ENCODE measurements at regions not wholly inside any gene's neighbourhood (a gene's known extent, or its start where the extent isn't known, plus 50 kb on each side); places are given as distances from the start of the nearest gene placed in this dataset.

DNA sequence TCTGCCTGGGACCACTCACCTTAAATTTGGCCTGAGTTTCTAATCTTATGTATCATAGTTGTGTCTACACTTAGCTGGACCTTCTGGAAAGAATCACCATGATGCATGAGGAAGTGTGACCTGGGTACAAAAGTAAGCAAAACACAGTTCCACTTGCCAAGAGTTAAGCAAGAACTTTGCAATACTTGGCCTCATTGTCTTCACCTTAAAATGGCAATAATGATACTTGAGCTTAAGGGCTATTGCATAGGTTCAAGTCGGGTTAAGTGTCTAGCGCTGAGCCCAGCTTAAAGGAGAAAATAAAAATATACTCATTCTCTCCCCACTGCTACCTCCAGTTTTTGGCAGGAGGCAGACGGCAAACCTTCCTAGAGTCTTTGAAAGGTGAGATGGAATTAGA is 133.9 kb upstream of the BMPER start:
- Histone ChIP-seq H3K4me1 (ENCODE audit: control insufficient read depth in 2 of 2, insufficient read depth in 2 of 2, low read length in 2 of 2) (no peaks in the 10 kb centered on the region), H3K9me3 (ENCODE audit: control extremely low read depth in 1 of 3, control insufficient read depth in 2 of 3, insufficient read depth in 1 of 3, low read length in 2 of 3) (no peaks in the 10 kb centered on the region), H3K79me2 (ENCODE audit: control insufficient read depth, insufficient read depth, low read length) (no peaks in the 10 kb centered on the region), H2AFZ (ENCODE audit: insufficient read depth, low read depth, low read length, poor library complexity, severe bottlenecking) (no peak overlapping the region), H3K9ac (ENCODE audit: low read length) (no peak overlapping the region), H4K20me1 (ENCODE audit: control insufficient read depth, insufficient read depth, low read length, poor library complexity, severe bottlenecking) (no peaks in the 10 kb centered on the region), H3K27ac (ENCODE audit: low read length in 2 of 2) (no peak overlapping the region), H3K36me3 (replicated peaks in 1 of 2; ENCODE audit: control extremely low read depth in 1 of 2, control insufficient read depth in 1 of 2, extremely low read depth in 1 of 2, insufficient read depth in 2 of 2, low read length in 1 of 2) (no peaks in the 10 kb centered on the region), H3K27me3 (replicated peaks in 1 of 4; ENCODE audit: control extremely low read depth in 1 of 4, control insufficient read depth in 3 of 4, insufficient read depth in 4 of 4, low read length in 3 of 4) (no peaks in the 10 kb centered on the region), H3K4me2 (replicated peaks; ENCODE audit: low read depth, low read length, poor library complexity, severe bottlenecking) (no peak overlapping the region), H3K4me3 (ENCODE audit: control extremely low read depth in 1 of 5, extremely low read depth in 1 of 5, insufficient read depth in 1 of 5, low read depth in 2 of 5, low read length in 4 of 5) (no peak overlapping the region)
- POLR2A ChIA-PET: no interaction called here
- ATAC-seq (ENCODE audit: low read depth): no peak
- no peak for TF ChIP-seq EZH2 (IDR thresholded peaks at IDR 0.05; ENCODE audit: borderline replicate concordance, insufficient read depth, low read depth, low read length, poor library complexity, severe bottlenecking)
- TF ChIP-seq, protein P1, sequence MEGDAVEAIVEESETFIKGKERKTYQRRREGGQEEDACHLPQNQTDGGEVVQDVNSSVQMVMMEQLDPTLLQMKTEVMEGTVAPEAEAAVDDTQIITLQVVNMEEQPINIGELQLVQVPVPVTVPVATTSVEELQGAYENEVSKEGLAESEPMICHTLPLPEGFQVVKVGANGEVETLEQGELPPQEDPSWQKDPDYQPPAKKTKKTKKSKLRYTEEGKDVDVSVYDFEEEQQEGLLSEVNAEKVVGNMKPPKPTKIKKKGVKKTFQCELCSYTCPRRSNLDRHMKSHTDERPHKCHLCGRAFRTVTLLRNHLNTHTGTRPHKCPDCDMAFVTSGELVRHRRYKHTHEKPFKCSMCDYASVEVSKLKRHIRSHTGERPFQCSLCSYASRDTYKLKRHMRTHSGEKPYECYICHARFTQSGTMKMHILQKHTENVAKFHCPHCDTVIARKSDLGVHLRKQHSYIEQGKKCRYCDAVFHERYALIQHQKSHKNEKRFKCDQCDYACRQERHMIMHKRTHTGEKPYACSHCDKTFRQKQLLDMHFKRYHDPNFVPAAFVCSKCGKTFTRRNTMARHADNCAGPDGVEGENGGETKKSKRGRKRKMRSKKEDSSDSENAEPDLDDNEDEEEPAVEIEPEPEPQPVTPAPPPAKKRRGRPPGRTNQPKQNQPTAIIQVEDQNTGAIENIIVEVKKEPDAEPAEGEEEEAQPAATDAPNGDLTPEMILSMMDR (IDR thresholded peaks at IDR 0.05): no peak
- Mint-ChIP-seq H3K4me3 (no peak overlapping the region), H3K9me3 (ENCODE audit: insufficient read depth) (no peaks in the 10 kb centered on the region), H3K27ac (no peak overlapping the region), H3K27me3 (no peaks in the 10 kb centered on the region), H3K4me1 (peaks cover 7% of the 10 kb centered on the region)
- no peak for DNase-seq
- CTCF ChIA-PET: no interaction called here
- WGBS (ENCODE audit: insufficient coverage): no CpG with 5 or more reads among the region's 3 CpGs
- intact Hi-C loops (cut with micrococcal nuclease): no loop called here

GRCh38 chr7:33773053-33773452 is 132.3 kb upstream of the BMPER start:
- Mint-ChIP-seq H3K4me1 (peaks cover 7% of the 10 kb centered on the region), H3K9me3 (ENCODE audit: insufficient read depth) (no peaks in the 10 kb centered on the region), H3K27me3 (peaks cover 5% of the 10 kb centered on the region), H3K27ac (no peak overlapping the region), H3K4me3 (no peak overlapping the region)
- H3K27ac ChIP-seq (ENCODE audit: low read length in 2 of 2): no peak overlapping the region
- DNase-seq (no peak), ATAC-seq (ENCODE audit: low read depth) (no peak)
- H2AFZ ChIP-seq (ENCODE audit: insufficient read depth, low read depth, low read length, poor library complexity, severe bottlenecking): no peak overlapping the region
- H3K36me3 ChIP-seq (replicated peaks in 1 of 2; ENCODE audit: control extremely low read depth in 1 of 2, control insufficient read depth in 1 of 2, extremely low read depth in 1 of 2, insufficient read depth in 2 of 2, low read length in 1 of 2): no peaks in the 10 kb centered on the region
- intact Hi-C loops (cut with micrococcal nuclease): no loop called here
- ChIA-PET POLR2A (no interaction called here), CTCF (no interaction called here)
- no peak overlapping the region for H3K9ac ChIP-seq (ENCODE audit: low read length)
- no peak overlapping the region for H3K4me3 ChIP-seq (ENCODE audit: control extremely low read depth in 1 of 5, extremely low read depth in 1 of 5, insufficient read depth in 1 of 5, low read depth in 2 of 5, low read length in 4 of 5)
- H3K9me3 ChIP-seq (ENCODE audit: control extremely low read depth in 1 of 3, control insufficient read depth in 2 of 3, insufficient read depth in 1 of 3, low read length in 2 of 3): no peaks in the 10 kb centered on the region
- no peaks in the 10 kb centered on the region for H3K4me1 ChIP-seq (ENCODE audit: control insufficient read depth in 2 of 2, insufficient read depth in 2 of 2, low read length in 2 of 2)
- H4K20me1 ChIP-seq (ENCODE audit: control insufficient read depth, insufficient read depth, low read length, poor library complexity, severe bottlenecking): no peaks in the 10 kb centered on the region
- no peak for TF ChIP-seq EZH2 (IDR thresholded peaks at IDR 0.05; ENCODE audit: borderline replicate concordance, insufficient read depth, low read depth, low read length, poor library complexity, severe bottlenecking)
- TF ChIP-seq, protein P1 (IDR thresholded peaks at IDR 0.05): no peak
- H3K27me3 ChIP-seq (replicated peaks in 1 of 4; ENCODE audit: control extremely low read depth in 1 of 4, control insufficient read depth in 3 of 4, insufficient read depth in 4 of 4, low read length in 3 of 4): no peaks in the 10 kb centered on the region
- H3K79me2 ChIP-seq (ENCODE audit: control insufficient read depth, insufficient read depth, low read length): no peaks in the 10 kb centered on the region
- H3K4me2 ChIP-seq (replicated peaks; ENCODE audit: low read depth, low read length, poor library complexity, severe bottlenecking): no peak overlapping the region
